ENCODE measurements at regions not wholly inside any gene's neighbourhood (a gene's known extent, or its start where the extent isn't known, plus 50 kb on each side); places are given as distances from the start of the nearest gene placed in this dataset.

- no peaks in the 10 kb centered on the region for H3K27me3 ChIP-seq (ENCODE audit: control insufficient read depth, insufficient read depth, low read length)
- no peaks in the 10 kb centered on the region for H3K9me3 ChIP-seq (ENCODE audit: control insufficient read depth, insufficient read depth, low read depth, low read length)
- in situ Hi-C loops (cut with HindIII; ENCODE audit: low pct_unique_long_range_greater_than_20kb, low sequenced_read_pairs) = no loop called here
- POLR2A ChIA-PET = no interaction called here
- H3K36me3 ChIP-seq (ENCODE audit: control insufficient read depth, insufficient read depth, low read length) = no peaks in the 10 kb centered on the region
- CTCF ChIA-PET = no interaction called here
- BruUV-seq (replicated peaks) = no TSS peak
- ATAC-seq = no peak
- H3K4me1 ChIP-seq (ENCODE audit: control insufficient read depth, insufficient read depth, low read length) = no peaks in the 10 kb centered on the region
- H3K27ac ChIP-seq (ENCODE audit: low read length) = no peak overlapping the region
- intact Hi-C loops (cut with micrococcal nuclease; ENCODE audit: unreplicated experiment) = no loop called here
- no peak overlapping the region for H3K4me3 ChIP-seq (ENCODE audit: low read depth in 2 of 2, low read length in 2 of 2)
- DNase-seq (ENCODE audit: low read depth, low spot score) = no peak
- TF ChIP-seq SIN3A (IDR thresholded peaks at IDR 0.05; ENCODE audit: borderline replicate concordance, insufficient read depth, low read depth, low read length) (no peak), POLR2AphosphoS5 (IDR thresholded peaks at IDR 0.05; ENCODE audit: low read depth, low read length) (no peak), REST (IDR thresholded peaks at IDR 0.05; ENCODE audit: insufficient read depth in 1 of 2, low read depth in 2 of 2, low read length in 1 of 2) (no peak), TCF7L2 (IDR thresholded peaks at IDR 0.05; ENCODE audit: low read depth, low read length) (no peak), CTCF (IDR thresholded peaks at IDR 0.05) (no peak)
Observed at GRCh38 chr15:47514200-47514652, 203.1 kb upstream of the SEMA6D start.

- Histone ChIP-seq H3K9me3 (ENCODE audit: control insufficient read depth, insufficient read depth, low read depth, low read length) (no peaks in the 10 kb centered on the region), H3K4me3 (ENCODE audit: low read depth in 2 of 2, low read length in 2 of 2) (no peak overlapping the region), H3K4me1 (ENCODE audit: control insufficient read depth, insufficient read depth, low read length) (no peaks in the 10 kb centered on the region), H3K27ac (ENCODE audit: low read length) (no peak overlapping the region), H3K36me3 (ENCODE audit: control insufficient read depth, insufficient read depth, low read length) (no peaks in the 10 kb centered on the region), H3K27me3 (ENCODE audit: control insufficient read depth, insufficient read depth, low read length) (no peaks in the 10 kb centered on the region)
- DNase-seq (ENCODE audit: low read depth, low spot score) (no peak), ATAC-seq (no peak)
- no TSS peak for BruUV-seq (replicated peaks)
- ChIA-PET CTCF (no interaction called here), POLR2A (no interaction called here)
- in situ Hi-C loops (cut with HindIII; ENCODE audit: low pct_unique_long_range_greater_than_20kb, low sequenced_read_pairs) = no loop called here
- intact Hi-C loops (cut with micrococcal nuclease; ENCODE audit: unreplicated experiment) = no loop called here
- TF ChIP-seq REST (IDR thresholded peaks at IDR 0.05; ENCODE audit: insufficient read depth in 1 of 2, low read depth in 2 of 2, low read length in 1 of 2) = no peak
- TF ChIP-seq POLR2AphosphoS5 (IDR thresholded peaks at IDR 0.05; ENCODE audit: low read depth, low read length) = no peak
- TF ChIP-seq SIN3A (IDR thresholded peaks at IDR 0.05; ENCODE audit: borderline replicate concordance, insufficient read depth, low read depth, low read length) = no peak
- no peak for TF ChIP-seq TCF7L2 (IDR thresholded peaks at IDR 0.05; ENCODE audit: low read depth, low read length)
- no peak for TF ChIP-seq CTCF (IDR thresholded peaks at IDR 0.05)
Observed at GRCh38 chr15:47516558-47516957, 200.7 kb upstream of the SEMA6D start.
